IMR-90 (cell line): ENCODE measurements at regions not wholly inside any gene's neighbourhood (a gene's known extent, or its start where the extent isn't known, plus 50 kb on each side); places are given as distances from the start of the nearest gene placed in this dataset.
A peak's percentile ranks its signal among the peaks of the same experiment; 100 is the strongest.

ENCODE experiments used
- ATAC-seq: fragments of 200-7000 bp; cut with Tn5 transposase; 2 replicates; pipeline ENCODE4 v1.9.1; 2020; ENCODE audit warnings: low read depth, mild to moderate bottlenecking, moderate library complexity
- BruUV-seq: library from RNA; stranded (reverse); fragments of 400-500 nt; replicated peaks from 2 replicates; lab custom pipeline; 2021; lab: Mats Ljungman, UMichigan
- CTCF ChIA-PET: fragments of 300-600 bp; formaldehyde crosslinking; extraction: SDS; loops from one replicate; lab custom pipeline; 2021; ENCODE audit warnings: antibody characterized with exemption; lab: Yijun Ruan, JAX
- POLR2A ChIA-PET: fragments of 300-600 bp; sonication (Branson Sonifier 250); formaldehyde crosslinking; loops from one replicate; lab custom pipeline; 2022; ENCODE audit warnings: antibody characterized with exemption; ENCODE audit not compliant: unreplicated experiment; lab: Charles Lee
- DNase-seq: peaks from one replicate; pipeline ENCODE4 v3.0.0; 2013
- H2AFZ ChIP-seq: replicated peaks from 2 replicates; pipeline ENCODE3; 2013; ENCODE audit warnings: low read length, mild to moderate bottlenecking; ENCODE audit not compliant: poor library complexity
- H2AK5ac ChIP-seq: 2 replicates; pipeline ENCODE4 v1.6.1; 2013; ENCODE audit warnings: low read depth, low read length, inconsistent platforms
- H2AK9ac ChIP-seq: replicated peaks from 2 replicates; pipeline ENCODE3; 2013; ENCODE audit warnings: mild to moderate bottlenecking, low read depth, low read length, moderate library complexity; ENCODE audit not compliant: poor library complexity
- H2BK120ac ChIP-seq: 2 replicates; pipeline ENCODE4 v1.6.1; 2013; ENCODE audit warnings: low read depth, low read length, inconsistent platforms
- H2BK15ac ChIP-seq: 3 replicates; pipeline ENCODE4 v1.6.1; 2013; ENCODE audit warnings: low read depth, low read length, inconsistent platforms
- H2BK20ac ChIP-seq: 2 replicates; pipeline ENCODE4 v1.6.1; 2013; ENCODE audit warnings: low read depth, mild to moderate bottlenecking, inconsistent platforms, low read length, moderate library complexity
- H2BK5ac ChIP-seq: 2 replicates; pipeline ENCODE4 v1.6.1; 2013; ENCODE audit warnings: mild to moderate bottlenecking, low read depth, low read length, inconsistent platforms; ENCODE audit not compliant: poor library complexity, severe bottlenecking
- H3K14ac ChIP-seq: replicated peaks from 2 replicates; pipeline ENCODE4 v1.6.1; 2013; ENCODE audit warnings: low read depth, low read length, inconsistent platforms
- H3K18ac ChIP-seq: 2 replicates; pipeline ENCODE4 v1.6.1; 2013; ENCODE audit warnings: low read depth, low read length, control low read depth
- H3K23ac ChIP-seq: 2 replicates; pipeline ENCODE4 v1.6.1; 2013; ENCODE audit warnings: low read depth, low read length, inconsistent platforms
- H3K27ac ChIP-seq: 2 replicates; pipeline ENCODE4 v1.5.1; 2013; ENCODE audit warnings: mild to moderate bottlenecking, control low read depth, low read length; ENCODE audit not compliant: insufficient read depth
- H3K27me3 ChIP-seq: 2 replicates; pipeline ENCODE4 v1.6.1; 2013; ENCODE audit warnings: low read length; ENCODE audit not compliant: control insufficient read depth, insufficient read depth
- H3K36me3 ChIP-seq: 2 replicates; pipeline ENCODE4 v1.6.1; 2013; ENCODE audit warnings: low read length, mixed read lengths; ENCODE audit not compliant: control insufficient read depth, insufficient read depth
- H3K4ac ChIP-seq: 2 replicates; pipeline ENCODE4 v1.6.1; 2013; ENCODE audit warnings: low read depth, low read length, inconsistent platforms
- H3K4me1 ChIP-seq: 2 replicates; pipeline ENCODE4 v1.6.1; 2013; ENCODE audit warnings: low read length, mixed read lengths; ENCODE audit not compliant: control insufficient read depth, insufficient read depth
- H3K4me2 ChIP-seq: 2 replicates; pipeline ENCODE4 v1.6.1; 2013; ENCODE audit warnings: low read depth, mild to moderate bottlenecking, control low read depth, low read length, moderate library complexity
- H3K4me3 ChIP-seq: 2 replicates; pipeline ENCODE4 v1.5.1; 2013; ENCODE audit warnings: low read depth, mild to moderate bottlenecking, control low read depth, low read length, moderate library complexity; ENCODE audit not compliant: insufficient read depth
- H3K56ac ChIP-seq: 2 replicates; pipeline ENCODE4 v1.6.1; 2013; ENCODE audit warnings: low read length, inconsistent platforms; ENCODE audit not compliant: insufficient read depth; ENCODE audit errors: extremely low read depth
- H3K79me1 ChIP-seq, 2 experiments: 2 replicates each; pipeline ENCODE4 v1.6.1; 2013; ENCODE audit warnings: low read length in 2 of 2, inconsistent platforms in 1 of 2, low read depth in 1 of 2
- H3K9ac ChIP-seq: 2 replicates; pipeline ENCODE4 v1.6.1; 2013; ENCODE audit warnings: low read depth, low read length, control low read depth
- H3K9me1 ChIP-seq: 2 replicates; pipeline ENCODE4 v1.6.1; 2013; ENCODE audit warnings: low read length, inconsistent platforms; ENCODE audit not compliant: insufficient read depth
- H3K9me3 ChIP-seq: 2 replicates; pipeline ENCODE4 v1.6.1; 2013; ENCODE audit warnings: low read length; ENCODE audit not compliant: control insufficient read depth, insufficient read depth
- H4K20me1 ChIP-seq: 2 replicates; pipeline ENCODE4 v1.6.1; 2013; ENCODE audit warnings: low read length, inconsistent platforms; ENCODE audit not compliant: insufficient read depth
- H4K5ac ChIP-seq: 2 replicates; pipeline ENCODE4 v1.6.1; 2013; ENCODE audit warnings: mild to moderate bottlenecking, low read depth, low read length, control low read depth
- H4K8ac ChIP-seq, 2 experiments: 2 replicates each; pipeline ENCODE4 v1.6.1; 2013; ENCODE audit warnings: low read depth in 2 of 2, low read length in 2 of 2, control low read depth in 1 of 2, inconsistent platforms in 1 of 2
- H4K91ac ChIP-seq: 2 replicates; pipeline ENCODE4 v1.6.1; 2013; ENCODE audit warnings: low read depth, low read length, inconsistent platforms; ENCODE audit not compliant: insufficient read depth
- BHLHE40 ChIP-seq: fragments of 150-350 bp; IDR thresholded peaks from 2 replicates; pipeline ENCODE4 v1.6.1; 2016; ENCODE audit warnings: mild to moderate bottlenecking, low read depth, low read length
- CEBPB ChIP-seq: IDR thresholded peaks from 2 replicates; pipeline ENCODE4 v1.6.1; 2012; ENCODE audit warnings: low read depth, low read length, improper control_type of control experiment
- CTCF ChIP-seq: conservative IDR thresholded peaks from 2 replicates; pipeline ENCODE4 v1.5.1; 2012; ENCODE audit warnings: mild to moderate bottlenecking, low read depth, low read length, improper control_type of control experiment
- MAFK ChIP-seq: IDR thresholded peaks from 2 replicates; pipeline ENCODE4 v1.6.1; 2012; ENCODE audit warnings: low read depth, low read length, improper control_type of control experiment
- POLR2A ChIP-seq: IDR thresholded peaks from 2 replicates; pipeline ENCODE4 v1.6.1; 2012; ENCODE audit warnings: mild to moderate bottlenecking, low read depth, low read length
- RAD21 ChIP-seq: IDR thresholded peaks from 2 replicates; pipeline ENCODE4 v1.6.1; 2012; ENCODE audit warnings: low read length, improper control_type of control experiment
- RCOR1 ChIP-seq: IDR thresholded peaks from 2 replicates; pipeline ENCODE4 v1.6.1; 2012; ENCODE audit warnings: mild to moderate bottlenecking, low read length, improper control_type of control experiment; ENCODE audit not compliant: insufficient replicate concordance
- WGBS, 2 experiments: methylation state at CpG; one replicate each; pipeline versions ENCODE4 v1.1.5 to v1.1.7; 2013; ENCODE audit warnings: missing lambda C conversion rate in 2 of 2; ENCODE audit not compliant: insufficient read length in 1 of 2; ENCODE audit errors: extremely low coverage in 2 of 2; 5-methylcytosine and 5-hydroxymethylcytosine counted together
- dilution Hi-C: fragments of 300-500 bp; cut with HindIII; formaldehyde crosslinking; loops from one replicate; pipeline ENCODE4 v1.14.3; 2018; ENCODE audit warnings: low sequenced_read_pairs; ENCODE audit not compliant: unreplicated experiment
- in situ Hi-C: fragments of 300-500 bp; cut with MboI; formaldehyde crosslinking; loops from 3 replicates; pipeline ENCODE4 v1.14.3; 2019; ENCODE audit warnings: low sequenced_read_pairs, inconsistent platforms, mixed read lengths
- intact Hi-C: fragments of 100-400 bp; cut with micrococcal nuclease; formaldehyde crosslinking; loops from 2 replicates; pipeline ENCODE4 v1.10.0; 2022
- TF ChIP-seq, protein P1 (sequence below): fragments of 150-350 bp; IDR thresholded peaks from 2 replicates; pipeline ENCODE4 v1.6.1; 2017; ENCODE audit warnings: mild to moderate bottlenecking, antibody characterized with exemption, low read length, low read depth

DNA sequence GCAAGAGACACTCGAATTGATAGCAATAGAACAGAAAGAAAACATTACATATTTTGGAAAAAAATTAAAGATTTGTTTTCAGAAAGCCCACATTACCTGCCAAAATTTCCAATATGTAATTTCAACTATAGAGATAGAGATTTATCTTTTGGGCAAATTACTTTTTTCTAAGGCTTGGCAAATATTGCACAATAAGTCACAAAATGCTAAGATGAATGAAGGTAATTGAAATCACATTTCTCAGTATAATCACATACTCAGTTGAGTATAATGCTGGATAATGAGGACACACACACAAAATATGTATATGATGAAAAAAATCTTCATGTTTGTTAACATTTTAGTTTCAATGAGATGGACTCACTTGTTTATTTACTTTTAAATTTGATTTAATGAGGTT lies 189.2 kb upstream of the STXBP6 start:
- WGBS, 2 experiments: no CpG with 5 or more reads among the region's 1 CpG

More for the DNA sequence above, 189.2 kb upstream of the STXBP6 start:
- H3K18ac ChIP-seq: no peak overlapping the region
- no peak overlapping the region for H3K9ac ChIP-seq
- H4K20me1 ChIP-seq: no peaks in the 10 kb centered on the region
- dilution Hi-C loops: no loop called here
- H3K79me1 ChIP-seq: no peaks in the 10 kb centered on the region
- no peak overlapping the region for H4K5ac ChIP-seq
- no peak overlapping the region for H2BK120ac ChIP-seq
- BruUV-seq: no TSS peak
- no peak overlapping the region for H2BK20ac ChIP-seq
- no peak overlapping the region for H4K91ac ChIP-seq
- H3K27me3 ChIP-seq: no peaks in the 10 kb centered on the region
- H4K8ac ChIP-seq: no peak overlapping the region
- no peaks in the 10 kb centered on the region for H3K9me1 ChIP-seq
- no peak overlapping the region for H3K27ac ChIP-seq
- H3K14ac ChIP-seq: no peak overlapping the region
- no peak overlapping the region for H3K4me3 ChIP-seq
- no peak overlapping the region for H3K23ac ChIP-seq
- ATAC-seq (no peak), DNase-seq (no peak)
- in situ Hi-C loops: no loop called here
- intact Hi-C loops: no loop called here
- no peak overlapping the region for H3K4ac ChIP-seq
- H3K36me3 ChIP-seq: no peaks in the 10 kb centered on the region
- H2BK5ac ChIP-seq: no peak overlapping the region
- H2BK15ac ChIP-seq: no peak overlapping the region
- no peaks in the 10 kb centered on the region for H3K9me3 ChIP-seq
- no peaks in the 10 kb centered on the region for H3K4me1 ChIP-seq
- H3K4me2 ChIP-seq: no peak overlapping the region
- no peak overlapping the region for H2AFZ ChIP-seq
- no peak overlapping the region for H3K56ac ChIP-seq
- no peak overlapping the region for H2AK5ac ChIP-seq
- TF ChIP-seq CEBPB (peak; percentile 64), RCOR1 (no peak), BHLHE40 (no peak), MAFK (no peak), RAD21 (no peak), POLR2A (no peak), CTCF (no peak)
- TF ChIP-seq, protein P1, sequence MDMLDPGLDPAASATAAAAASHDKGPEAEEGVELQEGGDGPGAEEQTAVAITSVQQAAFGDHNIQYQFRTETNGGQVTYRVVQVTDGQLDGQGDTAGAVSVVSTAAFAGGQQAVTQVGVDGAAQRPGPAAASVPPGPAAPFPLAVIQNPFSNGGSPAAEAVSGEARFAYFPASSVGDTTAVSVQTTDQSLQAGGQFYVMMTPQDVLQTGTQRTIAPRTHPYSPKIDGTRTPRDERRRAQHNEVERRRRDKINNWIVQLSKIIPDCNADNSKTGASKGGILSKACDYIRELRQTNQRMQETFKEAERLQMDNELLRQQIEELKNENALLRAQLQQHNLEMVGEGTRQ: no peak
- H2AK9ac ChIP-seq: no peak overlapping the region
- ChIA-PET POLR2A (no interaction called here), CTCF (interaction anchor here (0.6 kb wide), 1 partner anchor 664 kb away, joined by 3 read pairs; no protein-coding TSS in a partner anchor)
